ENCODE measurements at regions not wholly inside any gene's neighbourhood (a gene's known extent, or its start where the extent isn't known, plus 50 kb on each side); places are given as distances from the start of the nearest gene placed in this dataset.
A peak's percentile ranks its signal among the peaks of the same experiment; 100 is the strongest.

- Histone ChIP-seq H3K27me3 (no peaks in the 10 kb centered on the region), H3K9ac (ENCODE audit: low read depth in 2 of 2, low read length in 2 of 2) (no peak overlapping the region), H3K4me3 (peak overlapping the region; percentile 6), H3K4me1 (no peaks in the 10 kb centered on the region), H3K36me3 (no peaks in the 10 kb centered on the region), H3K9me3 (no peaks in the 10 kb centered on the region), H3K27ac (peak overlapping the region; percentile 21)
- intact Hi-C loops (cut with DNase I) = no loop called here
- no peak for DNase-seq
- no peak for TF ChIP-seq CTCF (IDR thresholded peaks at IDR 0.05)
Observed at GRCh38 chr1:198934901-198935305, 296.1 kb downstream of the PTPRC start.

GRCh38 chr1:198935306-198935921, 296.6 kb downstream of the PTPRC start:
- TF ChIP-seq CTCF (IDR thresholded peaks at IDR 0.05) = no peak

GRCh38 chr1:198936371-198937083, 297.7 kb downstream of the PTPRC start:
- Histone ChIP-seq H3K4me1 (no peaks in the 10 kb centered on the region), H3K9me3 (no peaks in the 10 kb centered on the region), H3K27ac (peak overlapping the region; percentile 56), H3K9ac (ENCODE audit: low read depth in 2 of 2, low read length in 2 of 2) (peak overlapping the region in 1 of 2 donors; percentile 61), H3K36me3 (no peaks in the 10 kb centered on the region), H3K4me3 (peak overlapping the region; percentile 35), H3K27me3 (no peaks in the 10 kb centered on the region)
- intact Hi-C loops (cut with DNase I) = no loop called here
- no peak for TF ChIP-seq CTCF (IDR thresholded peaks at IDR 0.05)
- no peak for DNase-seq

More at GRCh38 chr1:198935306-198935921, 296.6 kb downstream of the PTPRC start:
- Histone ChIP-seq H3K9ac (ENCODE audit: low read depth in 2 of 2, low read length in 2 of 2) (no peak overlapping the region), H3K4me3 (peak overlapping the region; percentile 6), H3K36me3 (no peaks in the 10 kb centered on the region), H3K4me1 (no peaks in the 10 kb centered on the region), H3K27me3 (no peaks in the 10 kb centered on the region), H3K9me3 (no peaks in the 10 kb centered on the region), H3K27ac (peak overlapping the region; percentile 21)
- DNase-seq = peak; percentile 66
- intact Hi-C loops (cut with DNase I) = no loop called here

GRCh38 chr1:198937231-198938031, 298.6 kb downstream of the PTPRC start:
- H3K9ac ChIP-seq (ENCODE audit: low read depth in 2 of 2, low read length in 2 of 2) = peak overlapping the region in 1 of 2 donors; percentile 61
- peak overlapping the region; percentile 35 for H3K4me3 ChIP-seq
- H3K27me3 ChIP-seq = no peaks in the 10 kb centered on the region
- H3K9me3 ChIP-seq = no peaks in the 10 kb centered on the region
- H3K4me1 ChIP-seq = no peaks in the 10 kb centered on the region
- no peaks in the 10 kb centered on the region for H3K36me3 ChIP-seq
- peak overlapping the region; percentile 56 for H3K27ac ChIP-seq
- no peak for TF ChIP-seq CTCF (IDR thresholded peaks at IDR 0.05)
- intact Hi-C loops (cut with DNase I) = no loop called here
- peak; percentile 47 for DNase-seq

GRCh38 chr1:198939286-198939685, 300.4 kb downstream of the PTPRC start:
- Histone ChIP-seq H3K36me3 (no peaks in the 10 kb centered on the region), H3K9me3 (no peaks in the 10 kb centered on the region), H3K27ac (no peak overlapping the region), H3K27me3 (no peaks in the 10 kb centered on the region), H3K4me1 (no peaks in the 10 kb centered on the region), H3K9ac (ENCODE audit: low read depth in 2 of 2, low read length in 2 of 2) (no peak overlapping the region), H3K4me3 (no peak overlapping the region)
- no peak for TF ChIP-seq CTCF (IDR thresholded peaks at IDR 0.05)
- no peak for DNase-seq
- intact Hi-C loops (cut with DNase I) = no loop called here

All from colonic mucosa (tissue), 4 donors.